HG02571 (cell line): ENCODE measurements at regions not wholly inside any gene's neighbourhood (a gene's known extent, or its start where the extent isn't known, plus 50 kb on each side); places are given as distances from the start of the nearest gene placed in this dataset.
"Not testable (repeated sequence)": the region's sequence is repeated elsewhere in the genome, so short reads cannot be mapped to it uniquely, and the experiment has no call there.

Experiments
- ATAC-seq: cut with Tn5 transposase; IDR thresholded peaks from one replicate; pipeline ENCODE4 v1.9.1; 2021; ENCODE audit warnings: mild to moderate bottlenecking, moderate library complexity; ENCODE audit not compliant: unreplicated experiment

- ATAC-seq, result not testable (repeated sequence)
Observed at GRCh38 chr11:87885084-87885483, 290.2 kb downstream of the RAB38 start.

GRCh38 chr11:87879118-87879517, 296.1 kb downstream of the RAB38 start:
- ATAC-seq, result no peak

- no peak for ATAC-seq
Observed at GRCh38 chr11:87878373-87878825, 296.8 kb downstream of the RAB38 start.

- no peak for ATAC-seq
Observed at GRCh38 chr11:87871056-87871455, 304.2 kb downstream of the RAB38 start.

GRCh38 chr11:87870086-87870485, 305.2 kb downstream of the RAB38 start:
- ATAC-seq, result no peak

- ATAC-seq, result no peak
Observed at GRCh38 chr11:87866951-87867350, 308.3 kb downstream of the RAB38 start.

- ATAC-seq, result no peak
Observed at GRCh38 chr11:87861030-87861429, 314.2 kb downstream of the RAB38 start.

GRCh38 chr11:87859636-87860035, 315.6 kb downstream of the RAB38 start:
- no peak for ATAC-seq

- no peak for ATAC-seq
Observed at GRCh38 chr11:87851827-87852226, 323.4 kb downstream of the RAB38 start.

- ATAC-seq, result no peak
Observed at GRCh38 chr11:87851234-87851633, 324.0 kb downstream of the RAB38 start.

- ATAC-seq, result no peak
Observed at GRCh38 chr11:87849216-87849615, 326.0 kb downstream of the RAB38 start.

- ATAC-seq, result no peak
Observed at GRCh38 chr11:87840786-87841185, 334.5 kb downstream of the RAB38 start.

- ATAC-seq, result no peak
Observed at GRCh38 chr11:87832211-87832610, 343.0 kb downstream of the RAB38 start.

GRCh38 chr11:87820011-87820410, 355.2 kb downstream of the RAB38 start:
- ATAC-seq, result no peak

GRCh38 chr11:87819151-87819550, 356.1 kb downstream of the RAB38 start:
- no peak for ATAC-seq

- ATAC-seq, result no peak
Observed at GRCh38 chr11:87812571-87813365, 362.5 kb downstream of the RAB38 start.

- ATAC-seq, result no peak
Observed at GRCh38 chr11:87810486-87810885, 364.8 kb downstream of the RAB38 start.

- ATAC-seq, result no peak
Observed at GRCh38 chr11:87809256-87809655, 366.0 kb downstream of the RAB38 start.

- ATAC-seq, result no peak
Observed at GRCh38 chr11:87804176-87804575, 371.1 kb downstream of the RAB38 start.

GRCh38 chr11:87803748-87804147, 371.5 kb downstream of the RAB38 start:
- peak; percentile 62 for ATAC-seq

GRCh38 chr11:87784862-87785261, 390.4 kb downstream of the RAB38 start:
- not testable (repeated sequence) for ATAC-seq

- no peak for ATAC-seq
Observed at GRCh38 chr11:87780068-87780413, 395.2 kb downstream of the RAB38 start.
